Skeletal muscle satellite cell (primary cell): ENCODE measurements at regions not wholly inside any gene's neighbourhood (a gene's known extent, or its start where the extent isn't known, plus 50 kb on each side); places are given as distances from the start of the nearest gene placed in this dataset.

ENCODE experiments used
- H3K27me3 ChIP-seq: 2 replicates; pipeline ENCODE4 v1.7.0; 2013; ENCODE audit warnings: low read length; ENCODE audit not compliant: control insufficient read depth, insufficient read depth
- H3K36me3 ChIP-seq: 2 replicates; pipeline ENCODE4 v1.7.0; 2013; ENCODE audit warnings: mild to moderate bottlenecking, control low read depth, low read length; ENCODE audit not compliant: insufficient read depth
- H3K4me1 ChIP-seq: 2 replicates; pipeline ENCODE4 v1.7.0; 2013; ENCODE audit warnings: low read length; ENCODE audit not compliant: control insufficient read depth, insufficient read depth
- H3K4me2 ChIP-seq: 2 replicates; pipeline ENCODE4 v1.7.0; 2013; ENCODE audit warnings: mild to moderate bottlenecking, low read length
- H3K4me3 ChIP-seq: 2 replicates; pipeline ENCODE4 v1.7.0; 2013; ENCODE audit warnings: low read length
- H3K9ac ChIP-seq: 2 replicates; pipeline ENCODE4 v1.7.0; 2013; ENCODE audit warnings: mild to moderate bottlenecking, low read depth, low read length, moderate library complexity
- H3K9me3 ChIP-seq: replicated peaks from 2 replicates; pipeline ENCODE4 v1.7.0; 2013; ENCODE audit warnings: mild to moderate bottlenecking, control low read depth, low read length

DNA sequence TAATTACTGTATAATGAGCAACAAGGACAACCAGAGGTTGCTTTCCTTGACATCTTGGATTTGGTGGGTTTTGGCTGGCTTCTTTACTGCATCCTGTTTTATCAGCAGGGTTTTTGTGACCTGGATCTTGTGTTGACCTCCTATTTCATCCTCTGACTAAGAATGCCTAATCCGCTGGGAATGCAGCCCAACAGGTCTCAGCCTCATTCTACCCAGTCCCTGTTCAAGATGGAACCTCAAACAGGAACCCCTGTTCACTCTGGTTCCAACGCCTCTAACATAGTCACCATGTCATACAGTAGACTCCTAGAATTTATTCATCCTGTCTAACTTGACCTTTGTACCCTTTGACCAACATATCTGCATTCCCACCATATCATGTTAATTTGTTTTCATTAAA is 183.8 kb upstream of the SOX9 start:
- no peaks in the 10 kb centered on the region for H3K27me3 ChIP-seq
- no peak overlapping the region for H3K4me2 ChIP-seq
- H3K4me3 ChIP-seq, result no peak overlapping the region
- H3K36me3 ChIP-seq, result no peaks in the 10 kb centered on the region
- no peak overlapping the region for H3K9ac ChIP-seq
- H3K9me3 ChIP-seq, result no peaks in the 10 kb centered on the region
- H3K4me1 ChIP-seq, result no peaks in the 10 kb centered on the region

DNA sequence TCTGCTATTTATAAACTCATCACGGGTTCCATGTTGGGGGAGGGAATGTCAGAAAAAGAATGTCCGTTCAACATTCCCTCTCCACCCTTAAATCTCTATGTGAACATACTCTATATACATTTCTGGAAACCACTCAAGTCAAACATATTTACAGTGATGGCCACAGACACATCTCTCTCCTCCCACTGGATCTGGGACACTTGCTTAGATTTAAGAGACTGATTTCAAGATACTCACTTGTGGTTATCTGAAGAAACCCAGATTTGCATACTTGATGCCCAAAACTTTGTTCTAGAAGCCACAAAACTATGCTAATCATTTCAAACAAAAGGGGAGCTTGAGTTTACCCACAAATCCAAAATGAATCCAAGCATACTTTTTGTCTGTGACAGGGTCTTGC is 182.9 kb upstream of the SOX9 start:
- no peak overlapping the region for H3K4me2 ChIP-seq
- H3K36me3 ChIP-seq, result no peaks in the 10 kb centered on the region
- H3K9me3 ChIP-seq, result no peaks in the 10 kb centered on the region
- no peak overlapping the region for H3K9ac ChIP-seq
- H3K27me3 ChIP-seq, result no peaks in the 10 kb centered on the region
- no peak overlapping the region for H3K4me3 ChIP-seq
- H3K4me1 ChIP-seq, result no peaks in the 10 kb centered on the region

DNA sequence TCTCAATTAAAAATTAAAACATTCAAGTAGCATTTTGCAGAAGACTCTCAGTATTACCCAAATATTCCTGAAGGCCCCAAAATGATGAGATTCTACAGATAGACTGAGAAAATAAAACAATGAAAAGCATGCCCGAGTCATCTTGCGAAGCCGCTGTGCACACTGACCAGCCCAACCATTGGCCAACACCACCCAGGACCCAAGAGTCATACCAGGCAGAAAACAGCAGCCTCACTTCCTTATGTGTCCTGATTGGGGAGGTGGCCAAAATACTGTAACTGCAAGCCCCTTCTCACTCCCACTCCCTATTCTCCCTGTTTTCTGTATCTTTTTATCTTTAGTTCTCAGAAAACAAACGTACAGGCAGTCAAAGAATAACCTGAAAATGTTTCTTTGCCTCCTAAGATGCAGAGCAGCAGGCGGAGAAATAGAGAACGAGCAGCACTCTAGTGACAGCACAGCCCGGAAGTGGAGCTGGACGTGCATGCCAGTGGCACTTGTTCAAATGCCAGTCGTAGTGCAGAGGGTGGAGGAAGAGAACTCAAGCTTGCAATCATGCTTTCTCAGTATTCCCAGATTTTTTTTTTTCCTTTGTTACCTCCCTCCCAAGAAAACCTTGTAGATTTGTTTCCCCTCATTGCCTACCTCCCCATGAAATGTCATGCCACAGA is 182.3 kb upstream of the SOX9 start:
- H3K9me3 ChIP-seq, result no peaks in the 10 kb centered on the region
- H3K4me2 ChIP-seq, result no peak overlapping the region
- no peaks in the 10 kb centered on the region for H3K27me3 ChIP-seq
- no peak overlapping the region for H3K9ac ChIP-seq
- no peaks in the 10 kb centered on the region for H3K4me1 ChIP-seq
- no peak overlapping the region for H3K4me3 ChIP-seq
- H3K36me3 ChIP-seq, result no peaks in the 10 kb centered on the region

DNA sequence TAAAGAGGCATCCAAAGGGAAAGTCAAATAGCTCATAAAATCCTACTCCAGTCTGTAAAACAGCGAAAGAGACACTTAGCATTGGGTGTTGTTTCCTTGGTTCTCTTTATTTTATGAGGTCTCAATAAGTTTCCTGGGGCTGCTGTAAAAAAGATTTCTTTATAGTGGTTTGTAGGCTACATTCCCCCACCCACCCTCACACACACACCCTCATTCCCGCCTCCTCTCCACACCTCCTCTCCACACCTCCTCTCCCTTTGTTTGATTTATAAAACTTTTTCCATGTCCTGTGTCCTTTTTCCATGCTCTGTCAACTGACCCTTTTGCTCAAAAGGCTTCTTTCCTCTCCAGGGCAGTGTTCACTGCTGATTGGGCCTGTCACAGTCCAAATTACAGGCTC is 178.9 kb upstream of the SOX9 start:
- Histone ChIP-seq H3K27me3 (no peaks in the 10 kb centered on the region), H3K4me3 (no peak overlapping the region), H3K36me3 (no peaks in the 10 kb centered on the region), H3K4me2 (no peak overlapping the region), H3K9ac (no peak overlapping the region), H3K9me3 (no peaks in the 10 kb centered on the region), H3K4me1 (no peaks in the 10 kb centered on the region)

DNA sequence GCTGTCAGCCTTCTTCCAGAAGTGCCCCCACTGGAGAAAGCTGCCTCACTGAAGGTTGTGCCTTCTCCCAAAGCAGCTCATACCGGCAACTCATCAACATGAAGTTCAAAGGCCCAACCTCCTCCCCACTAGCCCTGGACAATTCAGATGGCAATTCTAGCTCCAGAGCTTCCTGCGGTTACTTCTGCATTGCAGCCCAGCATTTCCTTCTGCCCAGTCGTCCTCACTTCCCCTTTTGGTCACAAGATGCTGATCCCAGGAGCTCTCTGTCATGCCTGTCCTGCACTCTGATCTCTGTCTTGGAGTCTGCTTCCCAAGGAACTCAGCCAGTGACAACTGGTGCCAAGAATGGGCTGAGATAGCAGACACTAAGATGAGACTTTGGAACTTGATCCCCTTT is 178.2 kb upstream of the SOX9 start:
- no peaks in the 10 kb centered on the region for H3K4me1 ChIP-seq
- no peak overlapping the region for H3K9ac ChIP-seq
- H3K27me3 ChIP-seq, result no peaks in the 10 kb centered on the region
- no peaks in the 10 kb centered on the region for H3K36me3 ChIP-seq
- H3K9me3 ChIP-seq, result no peaks in the 10 kb centered on the region
- no peak overlapping the region for H3K4me3 ChIP-seq
- no peak overlapping the region for H3K4me2 ChIP-seq

DNA sequence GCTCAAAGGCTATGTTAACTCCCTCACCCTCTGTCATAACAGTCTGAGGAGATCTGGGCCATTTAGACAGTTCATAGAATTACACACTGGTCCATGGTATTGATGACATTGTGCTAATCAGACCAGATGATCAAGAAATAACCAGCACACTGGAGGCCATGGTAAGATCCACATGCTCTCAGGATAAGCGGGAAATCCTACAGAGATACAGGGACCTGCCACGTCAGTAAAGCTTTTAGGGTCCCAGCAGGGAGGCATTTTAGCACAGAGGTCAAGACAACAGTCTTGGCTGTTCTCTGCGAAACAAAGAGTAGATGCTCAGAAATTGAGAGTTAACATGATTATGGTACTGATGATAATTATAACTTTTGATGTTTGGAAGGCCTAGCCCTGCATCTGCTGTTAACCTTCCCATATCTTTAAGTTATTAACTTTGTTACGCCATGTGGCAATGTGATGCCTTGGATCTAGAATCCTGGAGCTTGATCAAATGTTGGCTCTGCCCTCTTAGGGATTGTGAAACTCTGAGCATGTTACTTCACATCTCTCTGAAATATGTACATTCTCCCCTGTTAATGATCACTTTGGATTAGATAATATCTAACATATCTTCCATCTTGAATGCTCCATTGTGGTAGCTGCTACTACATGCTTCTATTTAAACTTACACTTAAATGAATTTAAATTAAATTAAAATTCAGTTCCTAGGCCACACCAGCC is 172.0 kb upstream of the SOX9 start:
- Histone ChIP-seq H3K4me1 (no peaks in the 10 kb centered on the region), H3K4me2 (no peak overlapping the region), H3K4me3 (no peak overlapping the region)

DNA sequence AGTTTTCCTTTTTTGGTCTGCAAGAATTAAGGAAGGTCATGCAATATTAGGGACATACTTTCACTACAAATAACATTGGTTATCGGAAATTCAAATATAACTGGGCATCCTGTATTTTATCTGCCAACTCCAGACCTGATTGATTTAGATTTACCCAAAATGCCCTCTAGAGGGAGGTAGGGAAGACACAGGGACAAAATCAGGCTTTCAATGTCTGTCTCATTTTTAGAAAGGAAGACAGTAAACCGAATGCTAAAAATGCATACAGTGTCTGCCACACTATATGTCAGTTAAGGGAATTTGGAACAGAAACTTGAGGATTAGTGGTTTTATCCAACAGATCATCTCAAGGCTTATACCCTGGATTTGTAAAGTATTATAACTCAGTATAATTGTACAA is 161.7 kb upstream of the SOX9 start:
- Histone ChIP-seq H3K4me2 (no peak overlapping the region), H3K9ac (no peak overlapping the region), H3K4me3 (no peak overlapping the region), H3K27me3 (no peaks in the 10 kb centered on the region), H3K4me1 (no peaks in the 10 kb centered on the region), H3K9me3 (no peaks in the 10 kb centered on the region), H3K36me3 (no peaks in the 10 kb centered on the region)

More for the DNA sequence above, 172.0 kb upstream of the SOX9 start:
- no peaks in the 10 kb centered on the region for H3K9me3 ChIP-seq
- H3K27me3 ChIP-seq, result no peaks in the 10 kb centered on the region
- H3K9ac ChIP-seq, result no peak overlapping the region
- no peaks in the 10 kb centered on the region for H3K36me3 ChIP-seq

DNA sequence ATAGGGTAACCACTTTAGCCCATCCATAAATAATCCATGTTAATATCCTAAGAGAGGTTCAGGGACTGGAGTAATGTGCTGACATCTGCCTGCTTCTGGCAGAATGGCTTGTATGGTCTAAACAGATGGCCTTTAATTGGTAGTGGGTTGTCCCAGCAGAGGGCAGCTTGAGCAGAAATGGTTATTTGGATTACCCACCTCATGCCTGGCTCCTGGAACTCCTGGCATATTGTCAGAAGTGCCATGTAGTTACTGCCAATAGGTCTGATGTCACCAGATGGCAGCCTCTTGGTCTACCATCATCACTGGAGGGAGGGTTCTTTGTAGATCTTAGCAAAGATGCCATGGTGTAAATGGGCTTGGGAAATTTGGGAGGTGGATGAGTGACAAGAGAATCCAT is 157.5 kb upstream of the SOX9 start:
- no peaks in the 10 kb centered on the region for H3K36me3 ChIP-seq
- no peak overlapping the region for H3K9ac ChIP-seq
- H3K4me3 ChIP-seq, result no peak overlapping the region
- H3K4me1 ChIP-seq, result peaks cover 5% of the 10 kb centered on the region
- no peak overlapping the region for H3K4me2 ChIP-seq
- H3K27me3 ChIP-seq, result no peaks in the 10 kb centered on the region
- no peaks in the 10 kb centered on the region for H3K9me3 ChIP-seq

DNA sequence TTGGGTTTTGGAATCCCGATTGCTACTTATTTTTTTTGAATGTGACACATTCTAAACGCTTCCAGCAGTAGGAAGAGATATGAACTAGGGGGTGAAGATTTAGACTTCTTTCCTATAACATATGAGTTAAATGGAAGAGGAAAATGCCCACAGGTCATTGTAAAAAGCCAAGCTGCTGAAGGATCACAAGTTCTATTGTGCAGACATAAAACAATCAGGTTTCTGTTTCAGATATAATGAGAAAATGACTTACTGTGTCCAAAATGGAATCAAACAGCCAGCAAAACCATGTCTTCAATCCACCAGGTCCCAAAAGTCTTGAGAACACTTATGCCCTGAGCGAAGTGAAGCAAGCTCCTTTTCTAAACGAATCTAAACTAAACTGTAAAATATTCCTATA is 157.0 kb upstream of the SOX9 start:
- H3K36me3 ChIP-seq, result no peaks in the 10 kb centered on the region
- no peaks in the 10 kb centered on the region for H3K27me3 ChIP-seq
- no peak overlapping the region for H3K4me3 ChIP-seq
- no peak overlapping the region for H3K9ac ChIP-seq
- H3K4me1 ChIP-seq, result peaks cover 5% of the 10 kb centered on the region
- no peaks in the 10 kb centered on the region for H3K9me3 ChIP-seq
- no peak overlapping the region for H3K4me2 ChIP-seq

DNA sequence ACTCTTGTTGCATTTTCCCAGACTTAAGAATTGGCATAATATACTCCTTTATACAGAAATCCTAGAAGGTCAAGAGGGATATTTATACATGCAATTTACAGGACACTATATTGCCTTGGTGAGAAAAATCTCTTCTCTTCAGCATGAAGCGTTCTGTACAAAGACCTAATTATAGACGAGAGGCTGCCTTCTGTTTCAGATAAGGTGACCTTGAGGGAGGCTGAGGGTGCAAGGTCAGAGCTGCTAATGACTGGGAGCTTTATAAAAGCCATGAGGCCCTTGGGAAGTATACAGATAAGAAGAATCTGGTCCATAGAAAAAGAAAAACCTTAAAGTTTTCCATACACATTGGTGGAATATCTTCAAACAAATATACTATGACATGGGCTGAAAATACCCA is 156.3 kb upstream of the SOX9 start:
- Histone ChIP-seq H3K9me3 (no peaks in the 10 kb centered on the region), H3K27me3 (no peaks in the 10 kb centered on the region), H3K36me3 (no peaks in the 10 kb centered on the region), H3K4me1 (peaks cover 5% of the 10 kb centered on the region), H3K4me3 (no peak overlapping the region), H3K9ac (no peak overlapping the region), H3K4me2 (no peak overlapping the region)

DNA sequence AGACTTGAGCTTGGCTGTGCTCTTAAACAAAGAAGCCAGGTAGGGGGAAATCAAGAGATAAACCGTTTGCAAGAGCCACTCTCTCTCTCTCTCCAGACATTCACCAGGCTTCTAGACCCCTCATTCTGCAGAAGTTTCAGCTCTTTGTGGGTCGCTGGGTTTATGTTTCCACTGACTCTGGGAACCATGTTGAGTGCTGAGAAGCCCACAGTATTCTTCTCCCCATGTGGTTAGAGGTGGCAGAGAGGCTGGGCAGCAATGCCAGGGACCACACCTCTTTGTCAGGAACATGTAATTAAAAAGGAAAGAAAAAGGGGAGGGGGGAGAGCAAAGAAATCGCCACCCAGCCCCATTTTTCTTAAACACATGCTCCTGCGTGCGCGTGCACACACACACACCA is 154.8 kb upstream of the SOX9 start:
- Histone ChIP-seq H3K9ac (no peak overlapping the region), H3K4me3 (no peak overlapping the region), H3K27me3 (no peaks in the 10 kb centered on the region), H3K4me1 (peaks cover 10% of the 10 kb centered on the region), H3K4me2 (no peak overlapping the region), H3K36me3 (no peaks in the 10 kb centered on the region), H3K9me3 (no peaks in the 10 kb centered on the region)
